ENCODE measurements at regions not wholly inside any gene's neighbourhood (a gene's known extent, or its start where the extent isn't known, plus 50 kb on each side); places are given as distances from the start of the nearest gene placed in this dataset.

DNA sequence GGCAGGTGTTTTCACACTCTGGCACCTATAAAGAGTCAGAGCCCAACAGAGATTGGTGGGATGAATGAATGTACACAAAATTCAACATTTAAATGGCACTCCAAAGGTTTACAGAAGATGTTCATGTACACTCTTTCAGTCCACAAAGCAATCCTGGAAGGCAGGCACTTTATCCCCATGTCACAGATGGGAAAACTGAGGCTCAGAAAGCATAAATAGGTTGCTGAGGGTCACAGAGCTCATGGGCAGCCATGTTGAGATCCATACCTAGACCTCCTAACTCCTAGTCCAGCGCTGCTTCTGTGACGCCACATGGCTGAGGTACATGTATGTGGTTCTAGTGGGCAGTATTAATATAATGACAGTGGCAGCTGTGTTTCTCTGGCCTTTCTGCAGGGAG lies 157.7 kb upstream of the LHX1 start:
- CTCF ChIA-PET: interaction anchor here (0.7 to 2.3 kb wide), 4 partner anchors 9 to 178 kb away, joined by 3 to 9 read pairs (median 4); partner anchors contain the start of gene MRM1
- Mint-ChIP-seq H3K36me3 (ENCODE audit: insufficient read depth, unreplicated experiment) (no peaks in the 10 kb centered on the region), H3K27ac (ENCODE audit: unreplicated experiment) (no peak overlapping the region), H3K4me1 (ENCODE audit: low read depth, unreplicated experiment) (no peaks in the 10 kb centered on the region), H3K27me3 (ENCODE audit: unreplicated experiment) (peaks cover 100% of the 10 kb centered on the region), H3K4me3 (ENCODE audit: low read depth, unreplicated experiment) (no peak overlapping the region), H3K9me3 (ENCODE audit: low read depth, unreplicated experiment) (no peaks in the 10 kb centered on the region)
- TF ChIP-seq CTCF (IDR thresholded peaks at IDR 0.05; ENCODE audit: unreplicated experiment): no peak
- no TSS peak for BruUV-seq (replicated peaks)
- intact Hi-C loops (cut with micrococcal nuclease; ENCODE audit: unreplicated experiment): loop anchor here (10.0 kb wide), 1 partner anchor 65 kb away; no protein-coding TSS in a partner anchor
- DNase-seq: no peak

DNA sequence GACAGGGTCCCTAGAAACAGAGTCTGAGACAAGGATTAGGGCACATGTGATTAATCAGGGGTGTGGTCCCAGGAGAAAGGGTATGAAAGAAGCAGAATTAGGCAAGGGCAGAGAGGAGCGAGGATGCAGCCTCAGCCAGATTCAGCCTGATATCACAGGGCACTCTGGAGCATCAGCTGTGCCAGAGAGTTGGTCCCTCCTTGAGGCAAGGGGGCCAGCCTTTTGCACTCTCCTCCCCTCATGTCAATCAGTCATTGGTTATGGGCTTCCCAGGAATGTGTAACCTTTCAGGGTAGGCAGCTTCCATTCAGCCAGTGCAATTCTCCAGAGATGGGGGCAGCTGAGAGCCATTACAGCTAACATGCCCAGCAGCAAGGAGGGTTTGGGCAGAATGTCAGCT lies 152.6 kb upstream of the LHX1 start:
- Mint-ChIP-seq H3K4me1 (ENCODE audit: low read depth, unreplicated experiment) (no peaks in the 10 kb centered on the region), H3K27me3 (ENCODE audit: unreplicated experiment) (peaks cover 100% of the 10 kb centered on the region), H3K4me3 (ENCODE audit: low read depth, unreplicated experiment) (no peak overlapping the region), H3K36me3 (ENCODE audit: insufficient read depth, unreplicated experiment) (no peaks in the 10 kb centered on the region), H3K9me3 (ENCODE audit: low read depth, unreplicated experiment) (peaks cover 4% of the 10 kb centered on the region), H3K27ac (ENCODE audit: unreplicated experiment) (no peak overlapping the region)
- intact Hi-C loops (cut with micrococcal nuclease; ENCODE audit: unreplicated experiment): loop anchor here (10.0 kb wide), 2 partner anchors 130 to 190 kb away; no protein-coding TSS in a partner anchor
- TF ChIP-seq CTCF (IDR thresholded peaks at IDR 0.05; ENCODE audit: unreplicated experiment): no peak
- BruUV-seq (replicated peaks): no TSS peak
- DNase-seq: no peak
- CTCF ChIA-PET: interaction anchor here (0.6 kb wide), 1 partner anchor 230 kb away, joined by 4 read pairs; no protein-coding TSS in a partner anchor

DNA sequence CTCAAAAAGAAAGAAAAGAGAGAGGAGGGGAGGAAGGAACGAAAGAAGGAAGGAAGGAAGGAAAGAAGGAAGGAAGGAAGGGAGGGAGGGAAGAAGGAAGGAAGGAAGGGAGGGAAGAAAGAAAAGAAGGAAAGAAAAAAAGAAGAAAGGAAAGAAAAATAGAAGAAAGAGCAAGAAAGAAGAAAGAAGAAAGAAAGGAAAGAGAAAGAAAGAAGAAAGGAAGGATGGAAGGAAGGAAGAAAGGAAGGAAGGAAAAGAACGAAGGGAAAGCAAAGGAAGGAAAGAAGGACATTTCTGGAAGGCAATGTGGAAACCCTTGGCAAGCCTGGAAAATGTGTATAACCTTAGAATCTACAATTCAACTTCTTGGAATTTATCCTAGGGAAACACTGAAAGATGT lies 150.4 kb upstream of the LHX1 start:
- no TSS peak for BruUV-seq (replicated peaks)
- CTCF ChIA-PET: no interaction called here
- H3K36me3 Mint-ChIP-seq (ENCODE audit: insufficient read depth, unreplicated experiment): no peaks in the 10 kb centered on the region
- no peak for DNase-seq
- intact Hi-C loops (cut with micrococcal nuclease; ENCODE audit: unreplicated experiment): loop anchor here (10.0 kb wide), 2 partner anchors 132 to 188 kb away; no protein-coding TSS in a partner anchor
- peaks cover 4% of the 10 kb centered on the region for H3K9me3 Mint-ChIP-seq (ENCODE audit: low read depth, unreplicated experiment)
- no peak for TF ChIP-seq CTCF (IDR thresholded peaks at IDR 0.05; ENCODE audit: unreplicated experiment)
- H3K27me3 Mint-ChIP-seq (ENCODE audit: unreplicated experiment): peaks cover 100% of the 10 kb centered on the region
- no peak overlapping the region for H3K4me3 Mint-ChIP-seq (ENCODE audit: low read depth, unreplicated experiment)
- H3K4me1 Mint-ChIP-seq (ENCODE audit: low read depth, unreplicated experiment): peaks cover 8% of the 10 kb centered on the region
- no peak overlapping the region for H3K27ac Mint-ChIP-seq (ENCODE audit: unreplicated experiment)

DNA sequence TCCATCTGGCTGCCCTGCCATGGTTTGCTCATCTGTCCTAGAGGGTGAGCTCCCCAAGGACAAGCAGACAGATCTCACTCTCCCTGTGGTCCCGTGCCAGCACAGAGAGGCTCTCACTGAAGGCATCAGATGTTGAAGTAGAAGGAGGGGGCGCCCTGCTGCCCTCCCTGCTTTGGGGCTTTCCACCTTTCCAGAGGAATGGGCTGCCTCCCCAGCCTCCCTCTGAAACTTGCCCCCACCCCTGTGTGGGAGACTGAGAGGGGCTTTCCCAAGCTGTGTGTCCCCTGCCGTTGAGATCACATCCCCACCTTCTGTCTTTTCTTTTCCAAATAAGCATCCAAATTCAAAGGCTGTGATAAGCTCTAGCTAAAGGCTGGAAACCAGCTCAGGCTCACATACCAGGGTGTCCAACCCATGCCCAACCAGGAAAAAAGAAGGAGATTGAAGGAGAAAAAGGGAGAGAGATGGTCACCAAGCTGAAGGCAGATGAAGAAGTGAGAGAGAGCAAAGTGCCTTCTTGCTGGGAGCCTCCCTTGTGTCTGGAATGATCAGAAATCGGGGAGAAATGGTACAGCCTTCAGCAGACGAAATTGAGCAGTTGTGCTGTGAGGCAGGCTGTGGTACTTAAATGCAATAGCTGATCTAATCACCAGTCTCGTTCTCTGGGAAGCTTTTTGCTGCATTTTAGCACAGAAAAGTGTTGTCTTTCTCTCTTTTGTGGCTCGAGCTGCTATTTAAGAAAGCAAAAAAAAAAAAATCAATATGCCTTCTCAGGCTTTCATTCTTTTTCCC lies 145.9 kb upstream of the LHX1 start:
- intact Hi-C loops (cut with micrococcal nuclease; ENCODE audit: unreplicated experiment): no loop called here
- no TSS peak for BruUV-seq (replicated peaks)
- no peaks in the 10 kb centered on the region for H3K36me3 Mint-ChIP-seq (ENCODE audit: insufficient read depth, unreplicated experiment)
- H3K4me3 Mint-ChIP-seq (ENCODE audit: low read depth, unreplicated experiment): no peak overlapping the region
- H3K27ac Mint-ChIP-seq (ENCODE audit: unreplicated experiment): no peak overlapping the region
- peaks cover 4% of the 10 kb centered on the region for H3K9me3 Mint-ChIP-seq (ENCODE audit: low read depth, unreplicated experiment)
- no peak for DNase-seq
- CTCF ChIA-PET: interaction anchor here (0.6 to 2.8 kb wide), 11 partner anchors 11 to 295 kb away, joined by 3 to 12 read pairs (median 3); no protein-coding TSS in a partner anchor
- TF ChIP-seq CTCF (IDR thresholded peaks at IDR 0.05; ENCODE audit: unreplicated experiment): no peak
- H3K4me1 Mint-ChIP-seq (ENCODE audit: low read depth, unreplicated experiment): peaks cover 8% of the 10 kb centered on the region
- peaks cover 100% of the 10 kb centered on the region for H3K27me3 Mint-ChIP-seq (ENCODE audit: unreplicated experiment)

Data from Calu3 (cell line).